ENCODE measurements at regions not wholly inside any gene's neighbourhood (a gene's known extent, or its start where the extent isn't known, plus 50 kb on each side); places are given as distances from the start of the nearest gene placed in this dataset.
A peak's percentile ranks its signal among the peaks of the same experiment; 100 is the strongest.

GRCh38 chr11:97367406-97368083 is 977.7 kb downstream of the JRKL start:
- H3K4me1 ChIP-seq (ENCODE audit: insufficient read depth, low read length): no peaks in the 10 kb centered on the region
- ChIA-PET CTCF (no interaction called here), POLR2A (ENCODE audit: unreplicated experiment) (no interaction called here)
- H3K9me3 ChIP-seq (ENCODE audit: low read length): peaks cover 11% of the 10 kb centered on the region
- no peak overlapping the region for H2AFZ ChIP-seq (ENCODE audit: low read length)
- H3K36me3 ChIP-seq (ENCODE audit: low read depth, low read length): no peaks in the 10 kb centered on the region
- DNase-seq (no peak), ATAC-seq (no peak)
- no peaks in the 10 kb centered on the region for H3K9me2 ChIP-seq (replicated peaks; ENCODE audit: low read length)
- BruUV-seq (replicated peaks): no TSS peak
- H3F3A ChIP-seq (ENCODE audit: low read length, unreplicated experiment): no peaks in the 10 kb centered on the region
- intact Hi-C loops (cut with micrococcal nuclease): no loop called here
- no peaks in the 10 kb centered on the region for H3K79me2 ChIP-seq (ENCODE audit: low read length)
- H3K4me2 ChIP-seq (ENCODE audit: low read length): no peak overlapping the region
- H4K20me1 ChIP-seq (ENCODE audit: low read length): no peaks in the 10 kb centered on the region
- H3K27ac ChIP-seq (ENCODE audit: low read length): no peak overlapping the region
- TF ChIP-seq CTCF (conservative IDR thresholded peaks at IDR 0.05; ENCODE audit: low read depth, low read length) (no peak), EZH2phosphoT487 (IDR thresholded peaks at IDR 0.05; ENCODE audit: borderline replicate concordance, low read length) (no peak), EZH2 (IDR thresholded peaks at IDR 0.05; ENCODE audit: low read length, unreplicated experiment) (no peak)
- H3K27me3 ChIP-seq (ENCODE audit: low read length): no peaks in the 10 kb centered on the region
- no peak overlapping the region for H3K9ac ChIP-seq (ENCODE audit: low read length)
- H3K4me3 ChIP-seq (ENCODE audit: low read length): no peak overlapping the region

DNA sequence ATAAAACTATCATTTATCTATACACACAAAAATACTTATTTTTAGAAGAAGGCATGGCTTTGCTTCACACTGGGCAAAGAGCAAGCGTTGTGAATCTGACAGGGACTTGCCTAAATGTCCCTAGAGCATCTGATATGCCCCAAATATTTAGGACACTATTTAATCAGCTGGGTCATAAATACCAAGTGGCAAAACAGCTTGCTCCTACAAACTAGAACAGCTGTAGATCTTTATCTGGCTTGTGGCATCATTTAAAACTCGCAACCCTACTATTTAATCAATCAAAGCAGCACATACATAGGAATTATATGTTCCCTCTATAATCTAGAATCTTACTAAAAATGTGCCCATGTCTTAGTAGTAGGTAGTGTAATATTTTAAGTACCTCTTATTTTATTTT is 999.5 kb downstream of the JRKL start:
- 0 out of 2 replicates have a peak, but pooled peaks cover 6% of the 10 kb centered on the region for H3K9me3 ChIP-seq (ENCODE audit: low read length)
- H3K36me3 ChIP-seq (ENCODE audit: low read depth, low read length): no peaks in the 10 kb centered on the region
- intact Hi-C loops (cut with micrococcal nuclease): no loop called here
- BruUV-seq (replicated peaks): no TSS peak
- DNase-seq: no peak
- H3K79me2 ChIP-seq (ENCODE audit: low read length): no peaks in the 10 kb centered on the region
- POLR2A ChIA-PET (ENCODE audit: unreplicated experiment): interaction anchor here (0.8 kb wide), 1 partner anchor 357 kb away, joined by 4 read pairs; no protein-coding TSS in a partner anchor
- H3K4me1 ChIP-seq (ENCODE audit: insufficient read depth, low read length): no peaks in the 10 kb centered on the region
- TF ChIP-seq EZH2phosphoT487 (IDR thresholded peaks at IDR 0.05; ENCODE audit: borderline replicate concordance, low read length) (no peak), CTCF (conservative IDR thresholded peaks at IDR 0.05; ENCODE audit: low read depth, low read length) (no peak), EZH2 (IDR thresholded peaks at IDR 0.05; ENCODE audit: low read length, unreplicated experiment) (no peak)
- no peak overlapping the region for H3K4me2 ChIP-seq (ENCODE audit: low read length)
- H3K4me3 ChIP-seq (ENCODE audit: low read length): no peak overlapping the region
- H3K9ac ChIP-seq (ENCODE audit: low read length): no peak overlapping the region
- CTCF ChIA-PET: no interaction called here
- no peaks in the 10 kb centered on the region for H3K9me2 ChIP-seq (replicated peaks; ENCODE audit: low read length)
- H3K27me3 ChIP-seq (ENCODE audit: low read length): no peaks in the 10 kb centered on the region
- no peak overlapping the region for H2AFZ ChIP-seq (ENCODE audit: low read length)
- no peaks in the 10 kb centered on the region for H4K20me1 ChIP-seq (ENCODE audit: low read length)
- no peak overlapping the region for H3K27ac ChIP-seq (ENCODE audit: low read length)
- H3F3A ChIP-seq (ENCODE audit: low read length, unreplicated experiment): no peaks in the 10 kb centered on the region
- ATAC-seq: no peak

GRCh38 chr11:97398246-97398645 is 1008.4 kb downstream of the JRKL start:
- no peaks in the 10 kb centered on the region for H3K36me3 ChIP-seq (ENCODE audit: low read depth, low read length)
- H2AFZ ChIP-seq (ENCODE audit: low read length): no peak overlapping the region
- no peak overlapping the region for H3K4me3 ChIP-seq (ENCODE audit: low read length)
- POLR2A ChIA-PET (ENCODE audit: unreplicated experiment): no interaction called here
- H3K27me3 ChIP-seq (ENCODE audit: low read length): no peaks in the 10 kb centered on the region
- DNase-seq (peak; percentile 29), ATAC-seq (no peak)
- no peak overlapping the region for H3K9ac ChIP-seq (ENCODE audit: low read length)
- no peak overlapping the region for H3K4me2 ChIP-seq (ENCODE audit: low read length)
- no peaks in the 10 kb centered on the region for H3K79me2 ChIP-seq (ENCODE audit: low read length)
- BruUV-seq (replicated peaks): no TSS peak
- no peaks in the 10 kb centered on the region for H3K9me2 ChIP-seq (replicated peaks; ENCODE audit: low read length)
- no peak overlapping the region for H3K27ac ChIP-seq (ENCODE audit: low read length)
- no peaks in the 10 kb centered on the region for H3K9me3 ChIP-seq (ENCODE audit: low read length)
- no peaks in the 10 kb centered on the region for H3F3A ChIP-seq (ENCODE audit: low read length, unreplicated experiment)
- CTCF ChIA-PET: no interaction called here
- H4K20me1 ChIP-seq (ENCODE audit: low read length): no peaks in the 10 kb centered on the region
- intact Hi-C loops (cut with micrococcal nuclease): no loop called here
- no peaks in the 10 kb centered on the region for H3K4me1 ChIP-seq (ENCODE audit: insufficient read depth, low read length)
- TF ChIP-seq EZH2phosphoT487 (IDR thresholded peaks at IDR 0.05; ENCODE audit: borderline replicate concordance, low read length) (no peak), EZH2 (IDR thresholded peaks at IDR 0.05; ENCODE audit: low read length, unreplicated experiment) (no peak), CTCF (conservative IDR thresholded peaks at IDR 0.05; ENCODE audit: low read depth, low read length) (no peak)
